Left hindlimb (tissue), 1 donor: ENCODE measurements at regions not wholly inside any gene's neighbourhood (a gene's known extent, or its start where the extent isn't known, plus 50 kb on each side); places are given as distances from the start of the nearest gene placed in this dataset.
"Not testable (repeated sequence)": the region's sequence is repeated elsewhere in the genome, so short reads cannot be mapped to it uniquely, and the experiment has no call there.

Source experiments
- DNase-seq: peaks from one replicate; pipeline ENCODE4 v3.0.0-alpha.2; 2018

DNA sequence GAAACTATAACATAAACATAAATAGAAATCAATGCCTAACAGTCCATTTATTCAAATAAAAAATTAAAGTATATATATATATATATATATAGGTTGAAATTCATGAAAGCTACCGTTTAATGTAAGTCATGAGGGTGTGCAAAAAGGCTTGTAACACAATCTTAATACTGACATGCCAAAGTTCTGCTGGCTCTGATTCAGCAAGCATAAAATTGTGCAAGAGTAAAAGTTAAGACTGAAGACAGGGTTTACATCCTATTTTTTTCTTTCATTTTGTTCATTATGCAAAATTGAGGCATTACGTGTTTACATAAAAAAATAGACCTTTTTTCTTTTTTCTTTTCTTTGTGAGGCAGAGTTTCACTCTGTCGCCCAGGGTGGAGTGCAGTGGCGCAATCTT is 984.2 kb downstream of the FSCB start:
- no peak for DNase-seq

DNA sequence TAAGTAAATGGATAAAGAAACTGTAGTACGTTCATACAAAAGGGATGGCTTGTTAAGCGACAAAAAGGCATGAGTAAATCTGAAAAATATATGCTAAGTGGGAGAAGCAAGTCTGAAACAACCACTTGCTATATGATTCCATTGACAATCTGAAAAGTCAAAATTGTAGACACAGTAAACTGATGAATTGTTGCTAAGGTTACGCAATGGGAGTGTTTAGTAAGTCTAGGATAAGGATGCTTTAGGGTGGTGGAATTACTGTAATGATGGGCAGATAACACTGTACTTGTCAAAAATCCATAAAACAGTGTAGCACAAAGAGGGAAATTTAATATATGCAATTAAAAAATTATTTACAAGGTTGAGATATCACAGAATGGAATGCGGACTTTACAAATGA is 984.9 kb downstream of the FSCB start:
- no peak for DNase-seq

DNA sequence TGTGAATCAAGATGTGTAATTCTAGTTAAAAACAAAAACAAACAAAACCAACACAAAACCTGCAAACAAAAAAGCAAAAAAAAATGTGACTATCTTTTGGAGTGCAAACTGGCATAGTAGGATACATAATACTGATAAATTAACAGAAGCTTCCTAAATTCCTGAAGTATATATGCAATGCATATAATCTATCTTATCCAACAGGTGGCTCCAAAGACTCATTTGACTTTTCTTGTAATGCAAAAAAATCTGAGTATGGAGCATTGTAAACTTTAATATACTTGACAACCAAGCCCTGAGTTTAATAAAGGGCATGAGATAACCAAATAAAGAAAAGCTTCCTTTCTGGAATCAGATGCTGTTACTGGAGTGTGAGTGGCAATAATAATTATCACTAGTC is 1003.6 kb downstream of the FSCB start:
- no peak for DNase-seq

DNA sequence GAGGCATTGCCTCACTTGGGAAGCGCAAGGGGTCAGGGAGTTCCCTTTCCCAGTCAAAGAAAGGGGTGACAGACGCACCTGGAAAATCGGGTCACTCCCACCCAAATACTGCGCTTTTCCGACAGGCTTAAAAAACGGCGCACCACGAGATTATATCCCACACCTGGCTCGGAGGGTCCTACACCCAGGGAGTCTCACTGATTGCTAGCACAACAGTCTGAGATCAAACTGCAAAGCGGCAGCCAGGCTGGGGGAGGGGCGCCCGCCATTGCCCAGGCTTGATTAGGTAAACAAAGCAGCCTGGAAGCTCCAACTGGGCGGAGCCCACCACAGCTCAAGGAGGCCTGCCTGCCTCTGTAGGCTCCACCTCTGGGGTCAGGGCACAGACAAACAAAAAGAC is 1014.7 kb downstream of the FSCB start:
- DNase-seq: not testable (repeated sequence)

DNA sequence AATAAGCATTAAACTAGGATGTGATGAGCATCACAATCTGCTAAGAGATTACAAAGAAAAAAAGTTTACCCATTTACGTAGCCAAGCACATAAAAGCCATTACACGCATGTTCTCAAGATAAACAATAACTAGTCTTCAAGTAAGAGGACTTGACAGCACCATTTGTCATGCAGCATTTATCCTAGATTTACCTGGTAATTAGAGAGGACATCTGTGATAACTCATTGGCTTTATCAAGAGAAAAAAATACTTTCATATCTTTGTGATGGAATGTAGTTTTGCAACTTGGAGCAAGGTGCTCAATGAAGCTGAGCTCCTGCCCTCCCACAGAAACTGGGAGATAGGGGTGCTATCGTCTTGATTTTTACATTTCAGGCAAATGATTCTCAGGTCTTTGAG is 1023.7 kb downstream of the FSCB start:
- DNase-seq: no peak

DNA sequence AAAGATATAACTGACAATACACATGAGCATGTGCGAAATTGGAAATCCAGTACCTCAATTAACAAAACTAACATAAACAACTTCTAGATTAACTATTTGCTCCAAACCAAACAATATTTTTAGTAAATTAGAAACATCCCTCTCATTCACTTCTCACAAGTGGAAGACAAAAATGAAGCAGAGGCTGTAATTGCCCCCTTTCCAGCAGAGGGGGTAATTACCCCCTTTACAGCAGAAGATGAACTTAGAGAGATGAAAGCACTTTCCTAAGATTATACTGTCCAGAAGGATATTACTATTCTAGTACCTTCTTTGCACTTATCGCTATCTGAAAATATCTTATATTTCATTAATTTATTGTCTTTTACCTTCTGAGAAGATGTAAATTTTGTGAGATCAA is 1025.2 kb downstream of the FSCB start:
- DNase-seq: no peak

DNA sequence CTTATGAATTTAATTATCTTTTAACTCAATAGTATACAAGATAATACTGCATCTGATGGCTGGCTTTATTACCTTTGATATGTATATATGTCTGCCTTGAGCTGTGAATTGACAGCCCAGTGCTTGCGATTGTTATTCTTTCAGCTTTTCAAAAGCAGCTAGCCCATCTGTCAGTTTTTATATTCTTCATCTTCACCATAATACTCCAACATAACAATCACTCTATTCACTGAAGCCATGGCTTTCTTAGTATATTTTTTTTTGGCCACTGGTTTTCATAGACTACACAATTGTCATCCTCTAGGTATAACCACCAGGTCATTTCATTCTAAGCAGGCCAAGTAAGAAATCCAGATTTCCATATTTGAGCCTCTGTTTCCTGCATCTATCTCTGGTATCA is 1026.1 kb downstream of the FSCB start:
- DNase-seq: no peak

DNA sequence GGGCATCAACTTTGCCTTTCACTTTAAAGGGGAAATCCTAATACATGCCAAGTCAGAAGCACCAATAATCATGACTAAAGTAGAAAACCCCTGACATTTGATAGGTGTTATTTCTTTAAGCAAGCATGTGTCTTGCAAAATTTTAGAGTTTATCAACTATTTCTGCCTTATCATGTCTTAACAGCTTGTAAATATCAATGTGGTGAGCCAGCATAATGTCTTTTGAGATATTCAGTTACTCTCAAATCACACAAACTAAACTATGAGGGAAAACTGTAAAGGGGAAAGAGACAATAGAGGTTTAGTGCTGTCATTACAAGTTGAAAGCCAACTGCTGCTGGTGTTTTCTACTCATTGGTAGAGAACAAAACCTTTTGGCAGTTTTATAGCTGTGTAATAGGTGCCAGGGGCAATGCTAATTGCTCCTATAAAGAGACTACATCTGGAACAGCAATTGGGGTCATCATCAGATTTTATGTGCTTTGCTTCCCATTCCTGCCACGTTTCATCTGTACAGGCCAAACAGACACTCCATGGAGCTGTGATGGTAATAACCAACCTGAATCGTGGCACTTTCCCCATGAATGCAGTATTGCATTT is 1027.4 kb downstream of the FSCB start:
- no peak for DNase-seq

DNA sequence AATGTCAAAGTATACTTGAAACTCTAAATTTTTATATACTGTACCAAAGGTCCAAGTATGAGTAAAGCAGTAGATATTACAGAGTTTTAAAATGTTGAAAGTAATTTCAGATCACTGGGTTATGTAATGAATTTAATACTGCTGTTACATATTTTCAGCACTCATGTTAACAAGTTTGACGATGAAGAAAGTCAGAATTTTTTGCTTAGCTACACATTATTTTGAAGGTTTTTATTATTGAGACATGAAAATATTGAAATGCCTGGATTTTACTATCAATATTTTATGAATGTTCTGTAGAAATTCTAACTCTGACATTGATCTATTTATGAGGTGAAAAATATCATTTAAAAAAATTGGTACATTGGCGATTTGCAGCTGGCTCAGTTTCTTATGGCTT is 1030.3 kb downstream of the FSCB start:
- no peak for DNase-seq

DNA sequence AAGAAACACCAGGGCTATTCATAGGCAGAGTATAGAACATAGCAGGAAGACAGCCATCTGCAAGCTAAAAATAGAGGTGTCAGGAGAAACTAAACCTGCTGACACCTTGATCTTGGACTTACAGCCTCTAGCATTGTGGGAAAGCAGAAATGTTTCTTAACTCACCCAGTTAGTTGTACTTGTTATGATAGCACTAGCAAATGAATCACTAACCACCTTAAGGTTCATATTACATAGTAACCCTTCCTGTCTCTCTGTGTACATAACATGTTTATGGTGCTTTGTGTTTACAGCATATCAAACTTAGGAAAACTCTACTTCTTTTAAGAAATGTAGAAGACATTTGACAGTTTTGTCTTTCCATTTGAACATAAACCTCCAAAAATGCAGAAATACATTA is 1031.3 kb downstream of the FSCB start:
- DNase-seq: no peak

DNA sequence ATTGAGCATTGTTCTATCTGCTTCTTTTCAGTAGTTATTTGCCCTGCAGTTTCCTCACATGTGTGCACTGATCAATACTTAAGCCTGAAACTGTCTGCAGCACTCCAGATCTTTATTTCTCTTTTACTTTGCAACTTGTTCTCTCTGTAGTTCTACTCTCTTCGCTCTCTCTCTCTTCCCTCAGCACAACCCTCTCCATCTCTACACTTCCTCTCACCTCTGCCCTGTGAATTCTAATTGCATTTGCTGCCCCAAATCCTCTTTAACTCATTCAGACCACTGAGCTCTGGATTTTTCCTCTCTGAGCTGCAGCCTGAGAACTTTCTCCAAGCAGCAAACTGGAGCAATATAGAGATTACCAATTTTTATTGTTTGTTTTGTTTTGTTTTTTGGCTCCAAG is 1035.5 kb downstream of the FSCB start:
- DNase-seq: no peak

DNA sequence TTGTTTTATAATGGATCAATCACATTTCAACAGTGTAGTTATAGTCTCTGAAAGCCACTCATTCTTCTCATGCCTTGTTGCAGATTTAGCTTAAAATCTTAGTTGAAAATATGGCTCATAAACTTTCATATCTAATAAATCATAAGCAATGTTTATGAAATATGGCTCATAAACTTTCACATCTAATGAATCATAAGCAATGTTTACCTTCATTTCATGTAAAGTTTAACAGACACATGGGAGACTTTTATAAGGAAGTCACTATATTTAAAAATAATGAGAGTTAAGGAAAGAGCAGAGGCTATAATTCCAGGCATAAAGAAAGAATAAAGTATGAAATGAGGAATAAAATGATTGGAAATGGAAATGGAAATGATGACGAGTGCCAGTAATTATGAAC is 1042.1 kb downstream of the FSCB start:
- DNase-seq: no peak

DNA sequence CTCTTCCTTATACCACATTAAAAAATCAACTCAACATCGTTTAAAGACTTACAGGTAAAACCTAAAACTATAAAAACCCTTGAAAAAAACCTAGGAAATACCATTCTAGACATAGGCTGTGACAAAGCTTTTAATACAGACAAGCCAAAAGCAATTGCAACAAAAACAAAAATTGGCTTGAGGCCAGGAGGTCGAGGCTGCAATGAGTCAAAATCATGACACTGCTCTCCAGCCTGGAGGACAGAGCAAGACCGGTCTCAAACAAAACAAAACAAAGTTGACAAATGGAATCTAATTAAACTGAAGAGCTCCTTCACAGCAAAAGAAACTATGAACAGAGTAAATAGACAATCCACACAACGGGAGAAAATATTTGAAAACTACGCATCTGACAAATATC is 1057.8 kb downstream of the FSCB start:
- no peak for DNase-seq

DNA sequence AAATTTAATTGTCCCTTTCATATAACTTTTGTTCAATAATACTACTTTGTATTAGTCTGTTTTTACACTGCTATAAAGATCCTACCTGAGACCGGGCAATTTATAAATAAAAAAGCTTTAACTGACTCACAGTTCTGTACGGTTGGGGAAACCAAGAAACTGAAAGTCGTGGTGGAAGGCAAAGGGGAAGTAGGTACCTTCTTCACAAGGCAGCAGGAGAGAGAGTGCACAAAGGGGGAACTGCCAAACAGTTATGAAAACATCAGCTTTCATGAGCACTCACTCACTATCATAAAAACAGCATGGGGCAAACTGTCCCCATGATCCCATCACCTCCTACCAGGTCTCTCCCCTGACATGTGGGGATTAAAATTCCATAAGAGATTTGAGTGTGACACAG is 1069.0 kb downstream of the FSCB start:
- no peak for DNase-seq

DNA sequence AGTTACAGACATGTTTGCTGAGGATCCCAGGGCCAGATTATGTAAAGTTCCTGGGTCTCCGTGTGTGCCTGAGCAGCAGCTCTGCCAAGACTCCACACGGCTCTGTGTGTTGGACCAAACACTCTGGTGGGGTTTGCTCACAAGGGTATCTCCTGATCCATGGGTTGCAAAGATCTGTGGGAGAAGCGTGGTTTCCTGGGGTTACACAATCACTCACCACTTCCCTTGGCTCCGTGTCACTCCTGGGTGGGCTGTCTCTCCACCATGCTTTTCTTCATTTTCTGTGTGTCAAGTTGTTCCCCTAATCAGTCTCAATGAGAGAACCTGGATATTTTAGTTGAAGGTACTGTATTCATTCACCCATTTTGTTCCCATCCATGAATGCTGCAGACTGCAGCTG is 1088.8 kb downstream of the FSCB start:
- DNase-seq: no peak

DNA sequence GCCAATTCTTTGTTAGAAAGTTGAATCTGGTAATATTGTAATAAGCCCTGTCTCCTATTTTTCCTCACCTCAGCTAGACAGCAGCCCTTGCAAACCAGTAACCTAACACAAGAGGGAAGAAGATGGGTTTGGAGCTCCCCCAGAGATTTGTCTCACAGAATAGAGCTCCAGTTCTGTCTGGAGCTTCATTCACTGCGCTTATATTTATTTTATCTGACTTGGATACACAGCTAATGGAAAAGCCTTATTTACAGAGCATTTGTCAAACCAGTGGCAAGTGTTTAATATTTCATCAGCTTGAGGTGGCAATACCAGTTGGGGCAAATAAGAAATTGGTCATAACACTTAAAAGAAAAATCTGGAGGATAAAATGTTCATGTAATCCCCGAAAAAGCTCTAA is 1094.0 kb downstream of the FSCB start:
- no peak for DNase-seq

DNA sequence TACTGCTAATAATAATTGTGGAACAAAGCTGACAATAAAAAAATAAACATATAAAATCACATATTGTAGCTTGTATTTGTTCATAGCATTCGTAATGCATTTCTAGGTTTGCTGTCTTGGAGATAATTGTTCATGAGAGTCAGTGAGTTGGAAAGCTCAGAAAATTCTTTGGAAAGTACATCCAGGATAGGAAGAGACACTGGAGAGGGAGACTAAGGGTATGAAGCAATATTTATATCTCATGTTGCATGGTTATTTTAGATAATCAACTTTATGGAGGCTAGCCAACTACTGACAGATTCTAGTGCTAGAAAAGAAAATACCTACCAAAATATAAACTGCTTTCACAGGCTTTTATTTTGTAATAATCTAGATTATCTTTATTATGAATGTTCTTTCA is 1095.2 kb downstream of the FSCB start:
- DNase-seq: no peak

DNA sequence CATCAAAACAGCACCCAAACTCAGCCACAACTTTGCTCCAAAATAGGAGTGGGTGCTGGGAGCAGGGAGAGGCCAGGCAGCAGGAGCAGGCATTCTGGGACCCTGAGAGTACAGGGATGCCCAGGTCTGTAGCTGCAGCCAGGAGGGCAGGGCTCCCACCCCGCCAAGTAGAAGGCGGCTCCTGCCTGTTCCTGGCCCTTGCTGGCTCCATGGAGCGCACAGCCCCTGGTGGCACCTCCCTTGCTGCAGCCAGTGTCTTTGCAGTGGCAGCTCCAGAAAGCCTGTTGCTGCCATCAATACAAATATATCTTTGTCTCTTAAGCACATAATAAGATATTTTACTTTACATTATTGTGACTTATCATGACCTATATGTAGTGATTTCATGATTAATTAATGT is 1096.5 kb downstream of the FSCB start:
- DNase-seq: no peak

DNA sequence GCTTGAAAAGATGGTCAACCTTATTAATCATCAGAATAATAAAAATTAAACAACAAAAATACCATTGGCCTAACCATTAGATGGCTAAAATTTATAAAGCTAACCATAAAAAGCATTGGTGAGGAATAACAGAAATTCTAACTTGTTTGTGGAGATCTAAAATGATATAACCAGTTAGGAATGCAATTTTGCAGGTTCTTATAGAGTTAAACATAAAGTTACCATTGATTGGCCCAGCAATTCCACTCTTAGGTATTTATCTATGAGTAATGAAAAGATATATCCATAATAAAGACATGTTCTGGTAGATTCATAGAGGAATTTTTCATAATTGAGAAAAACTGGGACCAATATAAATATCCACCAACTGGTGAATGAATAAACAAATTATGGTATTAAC is 1098.6 kb downstream of the FSCB start:
- DNase-seq: no peak

DNA sequence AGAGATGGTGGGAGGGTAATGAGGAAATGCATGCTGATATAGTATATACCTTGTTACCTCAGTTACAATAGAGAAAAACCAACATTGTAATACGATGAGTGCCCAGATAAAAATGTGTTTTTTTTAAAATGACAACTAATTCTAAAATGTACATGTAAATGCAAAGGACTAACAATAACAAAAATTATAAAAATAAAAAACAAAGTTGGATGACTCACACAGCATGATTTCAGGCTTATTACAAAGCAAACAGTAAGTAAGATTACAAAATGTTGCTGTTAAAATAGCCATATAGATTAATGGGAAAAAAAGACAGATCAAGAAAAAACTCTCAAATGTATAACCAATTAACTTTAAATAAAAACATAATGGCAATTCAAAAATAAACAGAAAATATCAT is 1099.4 kb downstream of the FSCB start:
- no peak for DNase-seq

DNA sequence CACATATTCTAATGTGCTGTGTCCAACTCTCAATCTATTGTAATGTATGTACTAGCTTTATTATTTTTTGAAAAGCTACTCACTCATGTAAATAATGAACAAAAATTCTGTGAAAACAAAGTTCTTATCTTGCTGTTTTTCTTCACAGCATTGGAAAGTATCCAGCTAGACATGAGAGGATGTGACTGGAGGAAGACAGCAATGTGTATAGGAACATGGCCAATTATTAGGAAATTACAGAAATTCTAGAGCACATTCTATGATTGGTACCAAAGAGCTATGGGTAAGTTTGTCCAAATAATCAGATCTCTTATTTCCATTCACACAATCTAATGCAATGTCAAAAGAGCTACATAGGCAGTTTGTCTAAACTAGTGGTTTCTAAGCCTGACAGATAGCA is 1100.2 kb downstream of the FSCB start:
- DNase-seq: no peak

DNA sequence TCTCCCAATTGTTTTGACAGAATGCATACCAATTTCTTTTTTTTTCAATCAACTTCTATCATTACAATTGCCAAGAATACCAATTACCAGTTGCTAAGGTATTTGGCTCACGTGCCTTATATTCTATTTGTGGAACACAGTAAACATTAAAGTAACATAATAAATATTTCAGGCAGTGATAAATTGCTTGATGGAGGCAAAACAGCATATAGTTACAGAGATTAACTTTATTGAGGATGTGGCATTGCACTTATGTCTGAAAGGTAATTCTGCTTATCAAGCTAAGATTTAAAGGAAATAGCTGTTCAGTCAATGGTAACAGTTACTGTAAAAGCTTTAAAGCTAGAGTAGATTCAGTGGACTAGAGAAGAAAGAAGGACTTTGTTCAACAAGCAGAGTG is 1107.8 kb downstream of the FSCB start:
- no peak for DNase-seq

DNA sequence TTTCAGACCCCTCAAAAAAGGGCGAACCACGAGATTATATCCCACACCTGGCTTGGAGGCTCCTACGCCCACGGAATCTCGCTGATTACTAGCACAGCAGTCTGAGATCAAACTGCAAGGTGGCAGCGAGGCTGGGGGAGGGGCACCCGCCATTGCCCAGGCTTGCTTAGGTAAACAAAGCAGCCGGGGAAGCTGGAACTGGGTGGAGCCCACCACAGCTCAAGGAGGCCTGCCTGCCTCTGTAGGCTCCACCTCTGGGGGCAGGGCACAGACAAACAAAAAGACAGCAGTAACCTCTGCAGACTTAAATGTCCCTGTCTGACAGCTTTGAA is 1136.6 kb downstream of the FSCB start:
- DNase-seq: not testable (repeated sequence)

DNA sequence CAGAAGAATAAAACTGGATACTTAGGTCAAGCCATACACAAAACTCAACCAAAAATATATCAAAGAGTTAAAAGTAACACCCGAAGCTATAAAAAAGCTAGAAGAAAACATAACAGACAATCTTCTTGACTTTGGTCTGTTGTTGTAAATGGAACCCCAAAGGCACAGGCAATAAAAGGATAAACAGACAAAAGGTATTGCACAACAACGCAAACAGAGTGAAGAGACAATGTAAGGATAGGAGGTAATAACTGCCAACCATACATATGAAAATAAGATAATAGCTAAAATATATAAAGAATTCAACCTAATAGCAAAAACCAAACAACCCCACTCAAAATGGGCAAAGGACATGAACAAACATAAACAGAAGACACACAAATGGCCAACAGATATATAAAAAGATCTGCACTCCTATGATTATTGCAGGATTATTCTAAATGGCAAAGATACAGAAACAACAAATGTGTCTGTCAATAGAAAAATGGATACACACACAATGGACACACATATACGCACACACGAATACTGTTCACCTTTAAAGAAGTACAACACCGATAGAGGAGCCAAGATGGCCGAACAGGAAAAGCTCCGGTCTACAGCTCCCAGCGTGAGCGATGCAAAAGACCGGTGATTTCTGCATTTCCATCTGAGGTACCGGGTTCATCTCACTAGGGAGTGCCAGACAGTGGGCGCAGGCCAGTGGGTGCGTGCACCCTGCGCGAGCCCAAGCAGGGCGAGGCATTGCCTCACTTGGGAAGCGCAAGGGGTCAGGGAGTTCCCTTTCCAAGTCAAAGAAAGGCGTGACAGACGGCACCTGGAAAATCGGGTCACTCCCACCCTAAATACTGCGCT is 1137.1 kb downstream of the FSCB start:
- DNase-seq: no peak

DNA sequence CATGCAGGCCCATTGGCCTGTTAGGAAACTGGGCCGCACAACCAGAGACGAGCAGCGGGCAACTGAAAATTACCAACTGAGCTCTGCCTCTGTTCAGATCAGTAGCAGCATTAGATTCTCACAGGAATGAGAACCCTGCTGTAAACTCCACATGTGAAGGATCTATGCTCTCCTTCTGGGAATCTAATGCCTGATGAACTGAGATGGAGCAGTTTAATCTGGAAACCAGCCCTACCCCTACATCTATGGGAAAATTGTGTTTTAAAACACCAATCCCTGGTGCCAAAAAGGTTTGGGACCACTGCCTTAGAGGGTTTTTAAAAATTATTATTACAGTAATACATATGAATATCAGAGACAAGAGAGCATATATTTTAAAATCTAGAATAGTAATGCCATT is 1144.5 kb downstream of the FSCB start:
- DNase-seq: no peak
